ENCODE measurements at regions not wholly inside any gene's neighbourhood (a gene's known extent, or its start where the extent isn't known, plus 50 kb on each side); places are given as distances from the start of the nearest gene placed in this dataset.

DNA sequence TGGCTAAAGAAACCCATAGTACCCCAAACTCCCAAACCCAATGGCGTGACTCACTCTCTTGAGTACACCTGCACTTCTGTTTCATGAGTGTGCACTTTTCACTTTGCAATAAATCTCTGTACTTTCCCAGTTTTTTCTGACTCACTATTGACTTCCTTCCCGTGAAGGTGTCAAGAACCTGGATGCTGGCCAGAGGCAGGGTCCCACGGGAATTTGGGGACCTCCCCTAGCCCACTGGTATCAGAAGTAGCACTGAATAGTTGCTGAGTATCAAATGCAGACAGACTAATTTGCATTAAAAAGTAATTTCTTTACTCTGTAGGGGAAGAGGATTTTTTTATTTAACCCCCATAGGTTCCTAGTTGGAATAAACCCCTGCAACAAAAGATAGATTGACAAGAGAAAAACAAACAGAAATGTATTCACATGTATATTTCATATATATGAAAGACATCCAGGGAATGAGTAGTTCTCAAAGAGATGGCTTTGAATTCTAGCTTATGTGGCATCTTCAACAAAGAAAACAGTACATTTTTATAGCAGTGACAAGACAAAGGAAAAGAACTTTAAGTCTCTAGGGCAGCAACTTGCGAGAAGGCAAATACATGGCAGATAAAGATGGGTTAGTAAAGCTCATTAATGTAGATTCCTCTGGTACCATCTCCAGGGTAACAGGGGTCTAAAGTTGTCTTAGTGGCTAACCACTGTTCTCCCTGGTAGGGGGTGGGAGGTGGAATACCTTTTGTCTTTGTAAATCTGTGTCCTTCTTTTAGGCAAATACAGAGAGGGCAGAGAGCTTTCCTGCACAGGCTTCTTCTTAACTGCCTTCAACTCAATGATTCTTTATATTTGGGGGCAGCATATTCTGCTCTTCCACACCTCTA lies 385.5 kb upstream of the PDZRN3 start:
- Histone ChIP-seq H2AFZ (ENCODE audit: low read length) (no peak overlapping the region), H3K9me2 (replicated peaks; ENCODE audit: insufficient read depth, low read length) (no peaks in the 10 kb centered on the region), H4K20me1 (ENCODE audit: insufficient read depth, low read length) (no peaks in the 10 kb centered on the region), H3K27ac (ENCODE audit: low read length) (no peak overlapping the region), H3K4me3 (ENCODE audit: low read length) (no peak overlapping the region), H3K4me2 (ENCODE audit: low read depth, low read length) (no peak overlapping the region), H3K4me1 (ENCODE audit: low read length) (no peaks in the 10 kb centered on the region), H3K36me3 (replicated peaks; ENCODE audit: insufficient read depth, low read length) (no peaks in the 10 kb centered on the region), H3K9ac (ENCODE audit: low read length) (no peak overlapping the region), H3K79me2 (ENCODE audit: low read length) (no peaks in the 10 kb centered on the region), H3K9me3 (replicated peaks; ENCODE audit: insufficient read depth, low read length) (no peaks in the 10 kb centered on the region), H3F3A (ENCODE audit: insufficient read depth, low read length) (no peaks in the 10 kb centered on the region), H3K27me3 (replicated peaks; ENCODE audit: insufficient read depth, low read length) (no peaks in the 10 kb centered on the region)
- TF ChIP-seq EZH2phosphoT487 (IDR thresholded peaks at IDR 0.05; ENCODE audit: low read length) (no peak), EZH2 (optimal IDR thresholded peaks at IDR 0.05; ENCODE audit: low read depth, low read length) (no peak)
- TF ChIP-seq, protein P1, sequence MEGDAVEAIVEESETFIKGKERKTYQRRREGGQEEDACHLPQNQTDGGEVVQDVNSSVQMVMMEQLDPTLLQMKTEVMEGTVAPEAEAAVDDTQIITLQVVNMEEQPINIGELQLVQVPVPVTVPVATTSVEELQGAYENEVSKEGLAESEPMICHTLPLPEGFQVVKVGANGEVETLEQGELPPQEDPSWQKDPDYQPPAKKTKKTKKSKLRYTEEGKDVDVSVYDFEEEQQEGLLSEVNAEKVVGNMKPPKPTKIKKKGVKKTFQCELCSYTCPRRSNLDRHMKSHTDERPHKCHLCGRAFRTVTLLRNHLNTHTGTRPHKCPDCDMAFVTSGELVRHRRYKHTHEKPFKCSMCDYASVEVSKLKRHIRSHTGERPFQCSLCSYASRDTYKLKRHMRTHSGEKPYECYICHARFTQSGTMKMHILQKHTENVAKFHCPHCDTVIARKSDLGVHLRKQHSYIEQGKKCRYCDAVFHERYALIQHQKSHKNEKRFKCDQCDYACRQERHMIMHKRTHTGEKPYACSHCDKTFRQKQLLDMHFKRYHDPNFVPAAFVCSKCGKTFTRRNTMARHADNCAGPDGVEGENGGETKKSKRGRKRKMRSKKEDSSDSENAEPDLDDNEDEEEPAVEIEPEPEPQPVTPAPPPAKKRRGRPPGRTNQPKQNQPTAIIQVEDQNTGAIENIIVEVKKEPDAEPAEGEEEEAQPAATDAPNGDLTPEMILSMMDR (IDR thresholded peaks at IDR 0.05; ENCODE audit: low read length) = no peak
- no peak for DNase-seq

DNA sequence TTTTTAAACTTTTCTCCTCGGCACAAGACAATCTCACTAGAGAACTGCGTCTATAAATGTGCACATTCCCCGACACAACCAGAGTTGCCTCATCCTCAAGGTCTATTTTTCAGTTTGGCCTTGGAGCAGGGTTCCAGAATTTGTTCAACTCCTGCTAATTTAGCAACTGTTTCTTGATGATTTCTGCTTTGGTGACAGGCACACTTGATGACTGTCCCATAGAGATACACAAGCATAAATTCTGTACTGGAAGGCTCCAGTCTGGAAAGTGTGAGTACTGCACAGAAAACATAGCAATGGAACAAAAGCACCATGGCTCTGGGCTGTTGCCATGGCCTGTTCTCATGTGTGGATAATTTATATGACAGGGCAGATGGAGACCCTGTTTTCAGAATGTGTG lies 379.6 kb upstream of the PDZRN3 start:
- H3F3A ChIP-seq (ENCODE audit: insufficient read depth, low read length) = no peaks in the 10 kb centered on the region
- no peaks in the 10 kb centered on the region for H3K9me2 ChIP-seq (replicated peaks; ENCODE audit: insufficient read depth, low read length)
- H3K36me3 ChIP-seq (replicated peaks; ENCODE audit: insufficient read depth, low read length) = no peaks in the 10 kb centered on the region
- no peak overlapping the region for H3K9ac ChIP-seq (ENCODE audit: low read length)
- H3K4me2 ChIP-seq (ENCODE audit: low read depth, low read length) = no peak overlapping the region
- H3K4me1 ChIP-seq (ENCODE audit: low read length) = no peaks in the 10 kb centered on the region
- H3K27ac ChIP-seq (ENCODE audit: low read length) = no peak overlapping the region
- no peak overlapping the region for H2AFZ ChIP-seq (ENCODE audit: low read length)
- no peak for DNase-seq
- no peaks in the 10 kb centered on the region for H3K79me2 ChIP-seq (ENCODE audit: low read length)
- H4K20me1 ChIP-seq (ENCODE audit: insufficient read depth, low read length) = no peaks in the 10 kb centered on the region
- H3K27me3 ChIP-seq (replicated peaks; ENCODE audit: insufficient read depth, low read length) = no peaks in the 10 kb centered on the region
- no peaks in the 10 kb centered on the region for H3K9me3 ChIP-seq (replicated peaks; ENCODE audit: insufficient read depth, low read length)
- TF ChIP-seq, protein P1 (IDR thresholded peaks at IDR 0.05; ENCODE audit: low read length) = no peak
- TF ChIP-seq EZH2phosphoT487 (IDR thresholded peaks at IDR 0.05; ENCODE audit: low read length) = no peak
- TF ChIP-seq EZH2 (optimal IDR thresholded peaks at IDR 0.05; ENCODE audit: low read depth, low read length) = no peak
- no peak overlapping the region for H3K4me3 ChIP-seq (ENCODE audit: low read length)

DNA sequence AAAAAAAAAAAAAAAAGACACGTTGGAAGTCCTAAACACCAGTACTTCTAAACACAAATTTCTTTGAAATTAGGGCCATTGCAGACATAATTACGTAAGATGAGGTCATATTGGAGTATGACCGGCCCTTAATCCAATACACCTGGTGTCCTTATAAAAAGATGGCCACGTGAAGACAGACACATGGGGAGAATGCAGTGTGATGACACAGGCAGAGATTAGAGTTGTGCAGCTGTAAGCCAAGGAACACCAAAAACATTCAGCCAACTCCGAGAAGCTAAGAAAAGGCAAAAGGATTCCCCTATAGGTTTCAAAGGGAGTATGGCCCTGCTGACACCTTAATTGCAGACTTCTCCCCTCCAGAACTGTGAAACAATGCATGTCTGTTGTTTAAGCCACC lies 379.0 kb upstream of the PDZRN3 start:
- Histone ChIP-seq H3K4me3 (ENCODE audit: low read length) (no peak overlapping the region), H2AFZ (ENCODE audit: low read length) (no peak overlapping the region), H3F3A (ENCODE audit: insufficient read depth, low read length) (no peaks in the 10 kb centered on the region), H3K27ac (ENCODE audit: low read length) (no peak overlapping the region), H3K79me2 (ENCODE audit: low read length) (no peaks in the 10 kb centered on the region), H3K4me1 (ENCODE audit: low read length) (no peaks in the 10 kb centered on the region), H3K4me2 (ENCODE audit: low read depth, low read length) (no peak overlapping the region), H3K27me3 (replicated peaks; ENCODE audit: insufficient read depth, low read length) (no peaks in the 10 kb centered on the region), H3K9ac (ENCODE audit: low read length) (no peak overlapping the region), H3K36me3 (replicated peaks; ENCODE audit: insufficient read depth, low read length) (no peaks in the 10 kb centered on the region), H3K9me3 (replicated peaks; ENCODE audit: insufficient read depth, low read length) (no peaks in the 10 kb centered on the region), H3K9me2 (replicated peaks; ENCODE audit: insufficient read depth, low read length) (no peaks in the 10 kb centered on the region), H4K20me1 (ENCODE audit: insufficient read depth, low read length) (no peaks in the 10 kb centered on the region)
- no peak for TF ChIP-seq EZH2phosphoT487 (IDR thresholded peaks at IDR 0.05; ENCODE audit: low read length)
- TF ChIP-seq, protein P1 (IDR thresholded peaks at IDR 0.05; ENCODE audit: low read length) = no peak
- no peak for TF ChIP-seq EZH2 (optimal IDR thresholded peaks at IDR 0.05; ENCODE audit: low read depth, low read length)
- no peak for DNase-seq
